AG04449 (cell line): ENCODE measurements at regions not wholly inside any gene's neighbourhood (a gene's known extent, or its start where the extent isn't known, plus 50 kb on each side); places are given as distances from the start of the nearest gene placed in this dataset.

Experiments used
- CTCF ChIA-PET: fragments of 350-600 bp; formaldehyde crosslinking; extraction: SDS; loops from one replicate; lab custom pipeline; 2021; ENCODE audit warnings: antibody characterized with exemption; lab: Yijun Ruan, JAX
- POLR2A ChIA-PET: fragments of 400-600, 350-600 bp; formaldehyde crosslinking; extraction: SDS; loops from one replicate; lab custom pipeline; 2020; ENCODE audit warnings: antibody characterized with exemption, inconsistent platforms; lab: Yijun Ruan, JAX
- DNase-seq: peaks from one replicate; pipeline ENCODE4 v3.0.0-alpha.2; 2010; ENCODE audit warnings: low read depth, low spot score
- H3K4me3 ChIP-seq: 2 replicates; pipeline ENCODE4 v1.5.1; 2011; ENCODE audit warnings: low read depth, mild to moderate bottlenecking, control low read depth, low read length
- CTCF ChIP-seq: IDR thresholded peaks from one replicate; pipeline ENCODE4 v1.5.1; 2011; ENCODE audit warnings: mild to moderate bottlenecking, moderate library complexity, low read length, control low read depth, inconsistent platforms; ENCODE audit not compliant: insufficient read depth; ENCODE audit errors: missing control alignments

- no peak for DNase-seq
- POLR2A ChIA-PET, result no interaction called here
- no peak overlapping the region for H3K4me3 ChIP-seq
- TF ChIP-seq CTCF, result no peak
- CTCF ChIA-PET, result no interaction called here
Measured at GRCh38 chr6:25105070-25105925, 169.5 kb upstream of the RIPOR2 start.

- POLR2A ChIA-PET, result no interaction called here
- CTCF ChIA-PET, result no interaction called here
- no peak for DNase-seq
Measured at GRCh38 chr6:25107218-25107617, 171.5 kb upstream of the RIPOR2 start.

GRCh38 chr6:25111782-25112181 lies 167.4 kb upstream of the CARMIL1 start:
- ChIA-PET POLR2A (no interaction called here), CTCF (no interaction called here)
- no peak overlapping the region for H3K4me3 ChIP-seq
- no peak for DNase-seq
- TF ChIP-seq CTCF, result no peak

More at GRCh38 chr6:25107218-25107617, 171.5 kb upstream of the RIPOR2 start:
- H3K4me3 ChIP-seq, result no peak overlapping the region
- TF ChIP-seq CTCF, result no peak

- ChIA-PET CTCF (no interaction called here), POLR2A (no interaction called here)
- no peak for TF ChIP-seq CTCF
- no peak overlapping the region for H3K4me3 ChIP-seq
- no peak for DNase-seq
Measured at GRCh38 chr6:25112322-25112773, 166.8 kb upstream of the CARMIL1 start.

- TF ChIP-seq CTCF, result no peak
- DNase-seq, result no peak
- ChIA-PET CTCF (no interaction called here), POLR2A (no interaction called here)
- no peak overlapping the region for H3K4me3 ChIP-seq
Measured at GRCh38 chr6:25113436-25113835, 165.7 kb upstream of the CARMIL1 start.

GRCh38 chr6:25118038-25118437 lies 161.1 kb upstream of the CARMIL1 start:
- H3K4me3 ChIP-seq, result no peak overlapping the region
- no peak for TF ChIP-seq CTCF
- CTCF ChIA-PET, result interaction anchor here (1.0 kb wide), 1 partner anchor 493 kb away, joined by 3 read pairs; no protein-coding TSS in a partner anchor
- POLR2A ChIA-PET, result no interaction called here
- no peak for DNase-seq
